A549 (cell line): ENCODE measurements at regions not wholly inside any gene's neighbourhood (a gene's known extent, or its start where the extent isn't known, plus 50 kb on each side); places are given as distances from the start of the nearest gene placed in this dataset.

Source experiments
- EP300 ChIP-seq, 2 experiments: fragments of >200 bp; sonication (Bioruptor Twin); formaldehyde crosslinking; IDR thresholded peaks; 2 replicates in 1 of 2; 3 replicates in 1 of 2; pipeline ENCODE4 v1.6.1; 2016 to 2017
- FOSL2 ChIP-seq, 2 experiments: fragments of 450-650 bp in 1 of 2; fragments of >200 bp in 1 of 2; sonication (Bioruptor Twin) in 1 of 2; formaldehyde crosslinking; IDR thresholded peaks; 2 replicates each; pipeline versions ENCODE4 v1.5.0 to v1.6.1; 2016 to 2020; ENCODE audit warnings: mild to moderate bottlenecking in 1 of 2, moderate library complexity in 1 of 2
- HDAC2 ChIP-seq: fragments of 200-600 bp; sonication (generic); IDR thresholded peaks from 2 replicates; pipeline ENCODE4 v1.6.1; 2016
- JUN ChIP-seq, 2 experiments: fragments of >200 bp; sonication (Bioruptor Twin); formaldehyde crosslinking; IDR thresholded peaks; 2 replicates in 1 of 2; 3 replicates in 1 of 2; pipeline ENCODE4 v1.6.1; 2016 to 2017
- MYC ChIP-seq: IDR thresholded peaks from 2 replicates; pipeline ENCODE4 v1.6.1; 2012; ENCODE audit warnings: mild to moderate bottlenecking, inconsistent platforms, low read length, improper control_type of control experiment, borderline replicate concordance
- NPAS2 ChIP-seq: fragments of 250-450 bp; sonication (Bioruptor Pico); IDR thresholded peaks from 2 replicates; pipeline ENCODE4 v1.8.0; 2022; ENCODE audit warnings: mild to moderate bottlenecking, moderate library complexity, borderline replicate concordance
- NR3C1 ChIP-seq: fragments of >200 bp; sonication (Bioruptor Twin); formaldehyde crosslinking; IDR thresholded peaks from 3 replicates; pipeline ENCODE4 v1.6.1; 2017
- PHF8 ChIP-seq: fragments of 200-600 bp; sonication (generic); IDR thresholded peaks from 2 replicates; pipeline ENCODE4 v1.6.1; 2016; ENCODE audit warnings: low read depth, mild to moderate bottlenecking, antibody characterized with exemption, moderate library complexity, borderline replicate concordance
- POLR2A ChIP-seq: IDR thresholded peaks from 2 replicates; pipeline ENCODE4 v1.6.1; 2012; ENCODE audit warnings: mild to moderate bottlenecking, low read length
- RCOR1 ChIP-seq: fragments of 150-350 bp; IDR thresholded peaks from 2 replicates; pipeline ENCODE4 v1.6.1; 2014; ENCODE audit warnings: antibody characterized with exemption, low read length, low read depth
- REST ChIP-seq: fragments of 200-600 bp; sonication (generic); IDR thresholded peaks from 2 replicates; pipeline ENCODE4 v1.6.1; 2016; ENCODE audit warnings: antibody characterized with exemption, mild to moderate bottlenecking, moderate library complexity
- TF ChIP-seq, protein P1 (sequence below): fragments of >200 bp; sonication (Bioruptor Twin); formaldehyde crosslinking; IDR thresholded peaks from 3 replicates; pipeline ENCODE4 v1.5.1; 2016

DNA sequence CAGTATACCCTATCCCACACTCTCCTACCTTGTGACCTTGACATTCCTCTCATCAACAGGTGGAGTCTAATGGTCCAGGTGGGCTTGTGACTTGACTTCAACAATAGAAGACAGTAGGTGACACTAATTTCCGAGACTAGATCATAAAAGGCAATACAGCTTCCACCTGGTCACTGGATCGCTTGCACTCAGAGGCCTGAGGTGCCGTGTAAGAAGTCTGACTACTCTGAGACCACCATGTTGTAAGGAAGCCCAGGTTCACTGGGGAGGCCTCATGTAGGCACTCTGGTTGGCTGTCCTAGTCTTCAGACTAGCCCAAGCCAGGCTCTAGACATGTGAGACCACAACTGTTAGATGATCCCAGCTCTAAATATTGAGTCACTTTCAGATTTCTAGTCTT, 370.4 kb downstream of the MID1IP1 start:
- TF ChIP-seq POLR2A, result no peak
- no peak for TF ChIP-seq NR3C1
- TF ChIP-seq, protein P1, sequence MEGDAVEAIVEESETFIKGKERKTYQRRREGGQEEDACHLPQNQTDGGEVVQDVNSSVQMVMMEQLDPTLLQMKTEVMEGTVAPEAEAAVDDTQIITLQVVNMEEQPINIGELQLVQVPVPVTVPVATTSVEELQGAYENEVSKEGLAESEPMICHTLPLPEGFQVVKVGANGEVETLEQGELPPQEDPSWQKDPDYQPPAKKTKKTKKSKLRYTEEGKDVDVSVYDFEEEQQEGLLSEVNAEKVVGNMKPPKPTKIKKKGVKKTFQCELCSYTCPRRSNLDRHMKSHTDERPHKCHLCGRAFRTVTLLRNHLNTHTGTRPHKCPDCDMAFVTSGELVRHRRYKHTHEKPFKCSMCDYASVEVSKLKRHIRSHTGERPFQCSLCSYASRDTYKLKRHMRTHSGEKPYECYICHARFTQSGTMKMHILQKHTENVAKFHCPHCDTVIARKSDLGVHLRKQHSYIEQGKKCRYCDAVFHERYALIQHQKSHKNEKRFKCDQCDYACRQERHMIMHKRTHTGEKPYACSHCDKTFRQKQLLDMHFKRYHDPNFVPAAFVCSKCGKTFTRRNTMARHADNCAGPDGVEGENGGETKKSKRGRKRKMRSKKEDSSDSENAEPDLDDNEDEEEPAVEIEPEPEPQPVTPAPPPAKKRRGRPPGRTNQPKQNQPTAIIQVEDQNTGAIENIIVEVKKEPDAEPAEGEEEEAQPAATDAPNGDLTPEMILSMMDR, result no peak
- TF ChIP-seq MYC, result no peak
- TF ChIP-seq FOSL2 (IDR thresholded peaks at IDR 0.05), result no peak
- TF ChIP-seq FOSL2 (CRISPR knock-in tag; IDR thresholded peaks at IDR 0.05), result no peak
- TF ChIP-seq NPAS2 (CRISPR knock-in tag), result no peak
- TF ChIP-seq EP300 (IDR thresholded peaks at IDR 0.05), result no peak
- TF ChIP-seq REST, result no peak
- TF ChIP-seq PHF8, result no peak
- TF ChIP-seq HDAC2, result no peak
- no peak for TF ChIP-seq JUN (IDR thresholded peaks at IDR 0.05)
- TF ChIP-seq RCOR1, result no peak
